PC-3 (cell line): ENCODE measurements at regions not wholly inside any gene's neighbourhood (a gene's known extent, or its start where the extent isn't known, plus 50 kb on each side); places are given as distances from the start of the nearest gene placed in this dataset.

Source experiments
- ATAC-seq: fragments of 200-7000 bp; cut with Tn5 transposase; 2 replicates; pipeline ENCODE4 v1.9.1; 2020; ENCODE audit warnings: mild to moderate bottlenecking, moderate library complexity
- BruUV-seq: library from RNA; stranded (reverse); fragments of 400-500 nt; replicated peaks from 2 replicates; lab custom pipeline; 2021; lab: Mats Ljungman, UMichigan
- CTCF ChIA-PET: fragments of 300-600 bp; sonication (Branson Sonifier 250); formaldehyde crosslinking; loops from one replicate; lab custom pipeline; 2022; ENCODE audit warnings: antibody characterized with exemption; lab: Charles Lee
- POLR2A ChIA-PET: fragments of 300-600 bp; sonication (Branson Sonifier 250); formaldehyde crosslinking; loops from one replicate; lab custom pipeline; 2022; ENCODE audit warnings: antibody characterized with exemption; ENCODE audit not compliant: unreplicated experiment; lab: Charles Lee
- DNase-seq: peaks from one replicate; pipeline ENCODE4 v3.0.0-alpha.2; 2015
- H2AFZ ChIP-seq: fragments of 300-600 bp; sonication (generic); 2 replicates; pipeline ENCODE4 v1.6.0; 2016; ENCODE audit warnings: antibody characterized with exemption, low read length
- H3F3A ChIP-seq: fragments of 300-600 bp; sonication (generic); one replicate; pipeline ENCODE4 v1.6.0; 2017; ENCODE audit warnings: antibody characterized with exemption, low read length, control low read depth, mild to moderate bottlenecking; ENCODE audit not compliant: unreplicated experiment
- H3K27ac ChIP-seq: fragments of 300-600 bp; sonication (generic); 2 replicates; pipeline ENCODE4 v1.5.1; 2016; ENCODE audit warnings: mild to moderate bottlenecking, low read length
- H3K27me3 ChIP-seq: fragments of 300-600 bp; sonication (generic); 2 replicates; pipeline ENCODE4 v1.6.1; 2016; ENCODE audit warnings: low read length, mixed read lengths
- H3K36me3 ChIP-seq: fragments of 300-600 bp; sonication (generic); 2 replicates; pipeline ENCODE4 v1.6.1; 2016; ENCODE audit warnings: low read depth, mixed run types, low read length, mixed read lengths
- H3K4me1 ChIP-seq: fragments of 300-600 bp; sonication (generic); 2 replicates; pipeline ENCODE4 v1.5.1; 2016; ENCODE audit warnings: low read length; ENCODE audit not compliant: insufficient read depth
- H3K4me2 ChIP-seq: fragments of 300-600 bp; sonication (generic); 2 replicates; pipeline ENCODE4 v1.6.0; 2016; ENCODE audit warnings: low read length
- H3K4me3 ChIP-seq: fragments of 300-600 bp; sonication (generic); 2 replicates; pipeline ENCODE4 v1.5.1; 2016; ENCODE audit warnings: mild to moderate bottlenecking, low read length, mixed read lengths
- H3K79me2 ChIP-seq: fragments of 300-600 bp; sonication (generic); 2 replicates; pipeline ENCODE4 v1.6.1; 2017; ENCODE audit warnings: low read length, mixed read lengths
- H3K9ac ChIP-seq: fragments of 300-600 bp; sonication (generic); 2 replicates; pipeline ENCODE4 v1.6.0; 2016; ENCODE audit warnings: mild to moderate bottlenecking, low read length
- H3K9me2 ChIP-seq: fragments of 300-600 bp; sonication (generic); replicated peaks from 2 replicates; pipeline ENCODE4 v1.6.1; 2016; ENCODE audit warnings: mixed run types, low read length, mixed read lengths
- H3K9me3 ChIP-seq: fragments of 300-600 bp; sonication (generic); 2 replicates; pipeline ENCODE4 v1.6.1; 2016; ENCODE audit warnings: low read length, mixed read lengths
- H4K20me1 ChIP-seq: fragments of 300-600 bp; sonication (generic); 2 replicates; pipeline ENCODE4 v1.6.1; 2016; ENCODE audit warnings: low read length, mixed read lengths
- CTCF ChIP-seq: fragments of 300-600 bp; sonication (generic); conservative IDR thresholded peaks from 2 replicates; pipeline ENCODE4 v1.5.1; 2017; ENCODE audit warnings: antibody characterized with exemption, low read depth, mild to moderate bottlenecking, low read length
- EZH2 ChIP-seq: fragments of 300-600 bp; sonication (generic); IDR thresholded peaks from one replicate; pipeline ENCODE4 v1.6.1; 2017; ENCODE audit warnings: antibody characterized with exemption, mild to moderate bottlenecking, low read length; ENCODE audit not compliant: unreplicated experiment
- EZH2phosphoT487 ChIP-seq: fragments of 300-600 bp; sonication (generic); IDR thresholded peaks from 2 replicates; pipeline ENCODE4 v1.6.1; 2018; ENCODE audit warnings: mild to moderate bottlenecking, antibody characterized with exemption, low read length, borderline replicate concordance
- intact Hi-C: fragments of 100-400 bp; cut with micrococcal nuclease; formaldehyde crosslinking; loops from 2 replicates; pipeline ENCODE4 v1.9.0; 2023

- ChIA-PET POLR2A (no interaction called here), CTCF (no interaction called here)
- Histone ChIP-seq H4K20me1 (no peaks in the 10 kb centered on the region), H3K9ac (no peak overlapping the region), H3K27ac (no peak overlapping the region), H3K9me2 (no peaks in the 10 kb centered on the region), H3K9me3 (no peaks in the 10 kb centered on the region), H3K79me2 (no peaks in the 10 kb centered on the region), H3K27me3 (no peaks in the 10 kb centered on the region), H3K4me1 (peaks cover 10% of the 10 kb centered on the region; the same call in 1 of the 2 replicates), H2AFZ (no peak overlapping the region), H3K4me2 (no peak overlapping the region), H3F3A (no peaks in the 10 kb centered on the region), H3K4me3 (no peak overlapping the region), H3K36me3 (no peaks in the 10 kb centered on the region)
- intact Hi-C loops = no loop called here
- no TSS peak for BruUV-seq
- ATAC-seq = no peak
- no peak for DNase-seq
- TF ChIP-seq EZH2phosphoT487 = no peak
- TF ChIP-seq EZH2 = no peak
- TF ChIP-seq CTCF = no peak
Observed at GRCh38 chr5:61904730-61905129, 401.3 kb upstream of the KIF2A start.

GRCh38 chr5:61905613-61906012 lies 400.4 kb upstream of the KIF2A start:
- DNase-seq = no peak
- Histone ChIP-seq H3K4me3 (no peak overlapping the region), H3K4me1 (peaks cover 10% of the 10 kb centered on the region; the same call in 1 of the 2 replicates), H3K4me2 (no peak overlapping the region), H3K27ac (no peak overlapping the region), H3K27me3 (no peaks in the 10 kb centered on the region), H4K20me1 (no peaks in the 10 kb centered on the region), H3K9me2 (no peaks in the 10 kb centered on the region), H3K9me3 (no peaks in the 10 kb centered on the region), H3K79me2 (no peaks in the 10 kb centered on the region), H3F3A (no peaks in the 10 kb centered on the region), H3K9ac (no peak overlapping the region), H3K36me3 (no peaks in the 10 kb centered on the region), H2AFZ (no peak overlapping the region)
- CTCF ChIA-PET = no interaction called here
- TF ChIP-seq EZH2 = no peak
- TF ChIP-seq EZH2phosphoT487 = no peak
- TF ChIP-seq CTCF = no peak
- intact Hi-C loops = no loop called here
- POLR2A ChIA-PET = no interaction called here
- ATAC-seq = no peak
- no TSS peak for BruUV-seq

- Histone ChIP-seq H3K4me2 (no peak overlapping the region), H3K9me2 (no peaks in the 10 kb centered on the region), H3K9me3 (no peaks in the 10 kb centered on the region), H3K79me2 (no peaks in the 10 kb centered on the region), H3F3A (no peaks in the 10 kb centered on the region), H3K36me3 (no peaks in the 10 kb centered on the region), H2AFZ (no peak overlapping the region), H3K9ac (no peak overlapping the region), H3K27me3 (no peaks in the 10 kb centered on the region), H3K27ac (no peak overlapping the region), H3K4me3 (no peak overlapping the region), H3K4me1 (peaks cover 10% of the 10 kb centered on the region; the same call in 1 of the 2 replicates), H4K20me1 (no peaks in the 10 kb centered on the region)
- ATAC-seq (no peak), DNase-seq (no peak)
- TF ChIP-seq EZH2phosphoT487 (no peak), CTCF (no peak), EZH2 (no peak)
- ChIA-PET POLR2A (no interaction called here), CTCF (no interaction called here)
- no TSS peak for BruUV-seq
- intact Hi-C loops = no loop called here
Observed at GRCh38 chr5:61906820-61907219, 399.2 kb upstream of the KIF2A start.
